PC-3 (cell line): ENCODE measurements at regions not wholly inside any gene's neighbourhood (a gene's known extent, or its start where the extent isn't known, plus 50 kb on each side); places are given as distances from the start of the nearest gene placed in this dataset.

ENCODE experiments used
- ATAC-seq: fragments of 200-7000 bp; cut with Tn5 transposase; 2 replicates; pipeline ENCODE4 v1.9.1; 2020; ENCODE audit warnings: mild to moderate bottlenecking, moderate library complexity
- BruUV-seq: library from RNA; stranded (reverse); fragments of 400-500 nt; replicated peaks from 2 replicates; lab custom pipeline; 2021; lab: Mats Ljungman, UMichigan
- CTCF ChIA-PET: fragments of 300-600 bp; sonication (Branson Sonifier 250); formaldehyde crosslinking; loops from one replicate; lab custom pipeline; 2022; ENCODE audit warnings: antibody characterized with exemption; lab: Charles Lee
- POLR2A ChIA-PET: fragments of 300-600 bp; sonication (Branson Sonifier 250); formaldehyde crosslinking; loops from one replicate; lab custom pipeline; 2022; ENCODE audit warnings: antibody characterized with exemption; ENCODE audit not compliant: unreplicated experiment; lab: Charles Lee
- DNase-seq: peaks from one replicate; pipeline ENCODE4 v3.0.0-alpha.2; 2015
- H2AFZ ChIP-seq: fragments of 300-600 bp; sonication (generic); 2 replicates; pipeline ENCODE4 v1.6.0; 2016; ENCODE audit warnings: antibody characterized with exemption, low read length
- H3F3A ChIP-seq: fragments of 300-600 bp; sonication (generic); one replicate; pipeline ENCODE4 v1.6.0; 2017; ENCODE audit warnings: antibody characterized with exemption, low read length, control low read depth, mild to moderate bottlenecking; ENCODE audit not compliant: unreplicated experiment
- H3K27ac ChIP-seq: fragments of 300-600 bp; sonication (generic); 2 replicates; pipeline ENCODE4 v1.5.1; 2016; ENCODE audit warnings: mild to moderate bottlenecking, low read length
- H3K27me3 ChIP-seq: fragments of 300-600 bp; sonication (generic); 2 replicates; pipeline ENCODE4 v1.6.1; 2016; ENCODE audit warnings: low read length, mixed read lengths
- H3K36me3 ChIP-seq: fragments of 300-600 bp; sonication (generic); 2 replicates; pipeline ENCODE4 v1.6.1; 2016; ENCODE audit warnings: low read depth, mixed run types, low read length, mixed read lengths
- H3K4me1 ChIP-seq: fragments of 300-600 bp; sonication (generic); 2 replicates; pipeline ENCODE4 v1.5.1; 2016; ENCODE audit warnings: low read length; ENCODE audit not compliant: insufficient read depth
- H3K4me2 ChIP-seq: fragments of 300-600 bp; sonication (generic); 2 replicates; pipeline ENCODE4 v1.6.0; 2016; ENCODE audit warnings: low read length
- H3K4me3 ChIP-seq: fragments of 300-600 bp; sonication (generic); 2 replicates; pipeline ENCODE4 v1.5.1; 2016; ENCODE audit warnings: mild to moderate bottlenecking, low read length, mixed read lengths
- H3K79me2 ChIP-seq: fragments of 300-600 bp; sonication (generic); 2 replicates; pipeline ENCODE4 v1.6.1; 2017; ENCODE audit warnings: low read length, mixed read lengths
- H3K9ac ChIP-seq: fragments of 300-600 bp; sonication (generic); 2 replicates; pipeline ENCODE4 v1.6.0; 2016; ENCODE audit warnings: mild to moderate bottlenecking, low read length
- H3K9me2 ChIP-seq: fragments of 300-600 bp; sonication (generic); replicated peaks from 2 replicates; pipeline ENCODE4 v1.6.1; 2016; ENCODE audit warnings: mixed run types, low read length, mixed read lengths
- H3K9me3 ChIP-seq: fragments of 300-600 bp; sonication (generic); 2 replicates; pipeline ENCODE4 v1.6.1; 2016; ENCODE audit warnings: low read length, mixed read lengths
- H4K20me1 ChIP-seq: fragments of 300-600 bp; sonication (generic); 2 replicates; pipeline ENCODE4 v1.6.1; 2016; ENCODE audit warnings: low read length, mixed read lengths
- CTCF ChIP-seq: fragments of 300-600 bp; sonication (generic); conservative IDR thresholded peaks from 2 replicates; pipeline ENCODE4 v1.5.1; 2017; ENCODE audit warnings: antibody characterized with exemption, low read depth, mild to moderate bottlenecking, low read length
- EZH2 ChIP-seq: fragments of 300-600 bp; sonication (generic); IDR thresholded peaks from one replicate; pipeline ENCODE4 v1.6.1; 2017; ENCODE audit warnings: antibody characterized with exemption, mild to moderate bottlenecking, low read length; ENCODE audit not compliant: unreplicated experiment
- EZH2phosphoT487 ChIP-seq: fragments of 300-600 bp; sonication (generic); IDR thresholded peaks from 2 replicates; pipeline ENCODE4 v1.6.1; 2018; ENCODE audit warnings: mild to moderate bottlenecking, antibody characterized with exemption, low read length, borderline replicate concordance
- intact Hi-C: fragments of 100-400 bp; cut with micrococcal nuclease; formaldehyde crosslinking; loops from 2 replicates; pipeline ENCODE4 v1.9.0; 2023

- no peak overlapping the region for H3K27ac ChIP-seq
- H3K9me2 ChIP-seq: no peaks in the 10 kb centered on the region
- no peaks in the 10 kb centered on the region for H4K20me1 ChIP-seq
- H3K79me2 ChIP-seq: peaks cover 5% of the 10 kb centered on the region; the same call in 1 of the 2 replicates
- TF ChIP-seq CTCF (no peak), EZH2 (no peak), EZH2phosphoT487 (no peak)
- no TSS peak for BruUV-seq
- POLR2A ChIA-PET: no interaction called here
- no peaks in the 10 kb centered on the region for H3F3A ChIP-seq
- H3K4me2 ChIP-seq: no peak overlapping the region
- H3K9ac ChIP-seq: no peak overlapping the region
- H3K4me3 ChIP-seq: no peak overlapping the region
- H3K9me3 ChIP-seq: no peaks in the 10 kb centered on the region
- DNase-seq (no peak), ATAC-seq (no peak)
- no peaks in the 10 kb centered on the region for H3K4me1 ChIP-seq
- H2AFZ ChIP-seq: no peak overlapping the region
- no peaks in the 10 kb centered on the region for H3K36me3 ChIP-seq
- intact Hi-C loops: no loop called here
- H3K27me3 ChIP-seq: no peaks in the 10 kb centered on the region
- CTCF ChIA-PET: no interaction called here
Measured at GRCh38 chr2:134155134-134155533, 98.7 kb upstream of the MGAT5 start.

GRCh38 chr2:134158295-134158694, 95.6 kb upstream of the MGAT5 start:
- Histone ChIP-seq H3K79me2 (peaks cover 28% of the 10 kb centered on the region), H4K20me1 (no peaks in the 10 kb centered on the region)

More at GRCh38 chr2:134158295-134158694, 95.6 kb upstream of the MGAT5 start:
- Histone ChIP-seq H3K4me2 (no peak overlapping the region), H3K27me3 (no peaks in the 10 kb centered on the region), H3K9me2 (no peaks in the 10 kb centered on the region), H3K4me3 (no peak overlapping the region), H3K9me3 (no peaks in the 10 kb centered on the region), H3F3A (no peaks in the 10 kb centered on the region), H3K9ac (no peak overlapping the region), H3K27ac (no peak overlapping the region), H2AFZ (no peak overlapping the region), H3K36me3 (no peaks in the 10 kb centered on the region), H3K4me1 (no peaks in the 10 kb centered on the region)
- TF ChIP-seq CTCF (no peak), EZH2 (no peak), EZH2phosphoT487 (no peak)
- ChIA-PET CTCF (no interaction called here), POLR2A (no interaction called here)
- BruUV-seq: no TSS peak
- intact Hi-C loops: no loop called here
- no peak for DNase-seq
- no peak for ATAC-seq
